ENCODE measurements at regions not wholly inside any gene's neighbourhood (a gene's known extent, or its start where the extent isn't known, plus 50 kb on each side); places are given as distances from the start of the nearest gene placed in this dataset.

GRCh38 chr12:115387467-115387901 lies 703.5 kb upstream of the TBX3 start:
- no peaks in the 10 kb centered on the region for H3K4me1 ChIP-seq (ENCODE audit: control insufficient read depth in 1 of 2, insufficient read depth in 1 of 2, low read depth in 1 of 2, low read length in 1 of 2)
- no peaks in the 10 kb centered on the region for H3K27me3 ChIP-seq
- no peak overlapping the region for H3K27ac ChIP-seq
- no peaks in the 10 kb centered on the region for H3K36me3 ChIP-seq
- H3K9me3 ChIP-seq = no peaks in the 10 kb centered on the region
- TF ChIP-seq CTCF (IDR thresholded peaks at IDR 0.05) = no peak
- H3K4me3 ChIP-seq (ENCODE audit: low read depth in 1 of 2, low read length in 1 of 2) = no peak overlapping the region

GRCh38 chr12:115386946-115387345 lies 703.0 kb upstream of the TBX3 start:
- Histone ChIP-seq H3K9me3 (no peaks in the 10 kb centered on the region), H3K4me1 (ENCODE audit: control insufficient read depth in 1 of 2, insufficient read depth in 1 of 2, low read depth in 1 of 2, low read length in 1 of 2) (no peaks in the 10 kb centered on the region), H3K27me3 (no peaks in the 10 kb centered on the region), H3K4me3 (ENCODE audit: low read depth in 1 of 2, low read length in 1 of 2) (no peak overlapping the region), H3K36me3 (no peaks in the 10 kb centered on the region), H3K27ac (no peak overlapping the region)
- TF ChIP-seq CTCF (IDR thresholded peaks at IDR 0.05) = no peak

GRCh38 chr12:115385141-115385540 lies 701.2 kb upstream of the TBX3 start:
- no peak overlapping the region for H3K4me3 ChIP-seq (ENCODE audit: low read depth in 1 of 2, low read length in 1 of 2)
- no peaks in the 10 kb centered on the region for H3K36me3 ChIP-seq
- H3K27ac ChIP-seq = no peak overlapping the region
- no peak for TF ChIP-seq CTCF (IDR thresholded peaks at IDR 0.05)
- H3K27me3 ChIP-seq = no peaks in the 10 kb centered on the region
- H3K4me1 ChIP-seq (ENCODE audit: control insufficient read depth in 1 of 2, insufficient read depth in 1 of 2, low read depth in 1 of 2, low read length in 1 of 2) = no peaks in the 10 kb centered on the region
- H3K9me3 ChIP-seq = no peaks in the 10 kb centered on the region

GRCh38 chr12:115384391-115384790 lies 700.4 kb upstream of the TBX3 start:
- H3K4me3 ChIP-seq (ENCODE audit: low read depth in 1 of 2, low read length in 1 of 2) = no peak overlapping the region
- no peaks in the 10 kb centered on the region for H3K36me3 ChIP-seq
- H3K27me3 ChIP-seq = no peaks in the 10 kb centered on the region
- H3K4me1 ChIP-seq (ENCODE audit: control insufficient read depth in 1 of 2, insufficient read depth in 1 of 2, low read depth in 1 of 2, low read length in 1 of 2) = no peaks in the 10 kb centered on the region
- no peaks in the 10 kb centered on the region for H3K9me3 ChIP-seq
- H3K27ac ChIP-seq = no peak overlapping the region
- no peak for TF ChIP-seq CTCF (IDR thresholded peaks at IDR 0.05)

GRCh38 chr12:115383668-115384067 lies 699.7 kb upstream of the TBX3 start:
- H3K27me3 ChIP-seq = no peaks in the 10 kb centered on the region
- no peak overlapping the region for H3K4me3 ChIP-seq (ENCODE audit: low read depth in 1 of 2, low read length in 1 of 2)
- no peak overlapping the region for H3K27ac ChIP-seq
- no peak for TF ChIP-seq CTCF (IDR thresholded peaks at IDR 0.05)
- H3K36me3 ChIP-seq = no peaks in the 10 kb centered on the region
- H3K9me3 ChIP-seq = no peaks in the 10 kb centered on the region
- H3K4me1 ChIP-seq (ENCODE audit: control insufficient read depth in 1 of 2, insufficient read depth in 1 of 2, low read depth in 1 of 2, low read length in 1 of 2) = no peaks in the 10 kb centered on the region

GRCh38 chr12:115382681-115383080 lies 698.7 kb upstream of the TBX3 start:
- Histone ChIP-seq H3K36me3 (no peaks in the 10 kb centered on the region), H3K9me3 (no peaks in the 10 kb centered on the region), H3K4me1 (ENCODE audit: control insufficient read depth in 1 of 2, insufficient read depth in 1 of 2, low read depth in 1 of 2, low read length in 1 of 2) (no peaks in the 10 kb centered on the region), H3K4me3 (ENCODE audit: low read depth in 1 of 2, low read length in 1 of 2) (no peak overlapping the region), H3K27me3 (no peaks in the 10 kb centered on the region), H3K27ac (no peak overlapping the region)
- TF ChIP-seq CTCF (IDR thresholded peaks at IDR 0.05) = no peak
